ENCODE measurements at regions not wholly inside any gene's neighbourhood (a gene's known extent, or its start where the extent isn't known, plus 50 kb on each side); places are given as distances from the start of the nearest gene placed in this dataset.
"Not testable (repeated sequence)": the region's sequence is repeated elsewhere in the genome, so short reads cannot be mapped to it uniquely, and the experiment has no call there.

DNA sequence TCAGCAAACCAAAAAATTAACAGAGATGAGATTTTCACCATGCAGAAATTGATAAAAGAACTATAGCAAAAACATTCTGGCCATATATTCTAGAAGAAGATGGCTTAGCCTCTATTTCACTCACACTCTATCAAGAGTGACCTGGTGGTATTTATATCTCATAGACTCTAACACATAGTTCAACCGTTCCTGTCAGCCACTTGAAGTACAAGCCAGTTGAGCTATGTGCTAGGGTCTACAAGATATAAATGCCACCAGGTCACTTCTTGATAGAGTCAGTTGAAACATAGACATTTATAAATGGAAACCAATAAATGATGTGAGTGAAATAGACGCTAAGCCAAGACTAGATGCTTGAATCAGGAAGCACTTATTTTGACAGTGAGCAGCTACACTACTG lies 836.7 kb upstream of the EPHA5 start:
- DNase-seq = no peak

DNA sequence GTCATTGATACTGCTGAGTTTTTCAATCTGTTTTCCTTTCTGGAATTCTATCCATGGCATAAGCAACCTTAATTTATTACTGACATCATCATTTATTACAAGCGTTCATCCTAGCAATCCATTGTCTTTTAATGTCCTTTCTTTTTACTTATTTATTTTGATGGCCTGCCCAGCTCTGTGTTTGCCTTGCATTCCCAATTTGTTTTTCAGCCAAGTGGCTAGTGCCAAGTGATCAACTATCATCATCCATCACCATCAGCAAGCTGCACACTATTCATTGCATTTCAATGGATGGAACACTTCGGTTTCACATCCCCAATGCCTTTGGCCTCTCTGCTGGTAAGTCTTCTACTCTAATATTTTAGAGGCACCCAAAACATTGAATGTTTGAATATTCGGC lies 831.7 kb upstream of the EPHA5 start:
- no peak for DNase-seq

DNA sequence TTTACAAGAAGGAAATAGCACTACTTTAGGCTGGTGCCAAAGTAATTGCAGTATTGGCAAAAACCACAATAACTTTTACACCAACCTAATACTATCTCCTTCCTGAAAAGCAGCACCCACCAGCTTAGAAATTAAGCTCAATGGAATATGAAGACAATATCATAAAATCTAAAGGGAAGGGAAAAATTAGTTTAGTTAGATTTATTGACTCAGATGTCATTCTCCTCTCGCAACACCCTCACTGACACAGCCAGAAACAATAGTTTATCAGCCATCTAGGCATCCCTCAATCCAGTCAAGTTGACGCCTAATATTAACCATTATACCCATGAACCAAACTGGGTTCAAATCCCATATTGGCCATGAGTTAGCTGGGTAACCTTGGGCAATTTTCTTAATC lies 820.4 kb upstream of the EPHA5 start:
- DNase-seq = no peak

- no peak for DNase-seq
These were observed 819.6 kb upstream of the EPHA5 start for GRCh38 chr4:66489783-66490452.

DNA sequence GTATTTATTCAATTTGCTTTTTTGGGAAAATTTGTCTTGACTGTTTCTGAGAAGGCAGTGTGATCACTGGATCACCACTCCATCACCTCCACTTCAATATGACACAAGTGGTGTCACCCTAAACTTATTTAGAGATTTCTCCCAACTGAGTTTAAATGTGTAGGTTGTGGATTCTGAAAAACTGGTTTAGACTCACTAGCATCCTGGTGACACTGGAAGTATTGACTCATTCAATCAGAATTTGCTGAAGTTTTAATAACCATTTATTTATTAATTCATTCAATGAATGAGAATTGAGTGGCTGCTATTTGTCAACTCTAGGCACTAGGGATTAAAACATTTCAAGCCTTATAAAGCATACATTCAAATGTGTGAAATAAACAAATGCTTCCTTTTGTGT lies 819.1 kb upstream of the EPHA5 start:
- no peak for DNase-seq

GRCh38 chr4:66486068-66486467 lies 815.8 kb upstream of the EPHA5 start:
- DNase-seq = no peak

GRCh38 chr4:66482186-66482585 lies 811.9 kb upstream of the EPHA5 start:
- DNase-seq = no peak

GRCh38 chr4:66475596-66475995 lies 805.3 kb upstream of the EPHA5 start:
- DNase-seq = no peak

DNA sequence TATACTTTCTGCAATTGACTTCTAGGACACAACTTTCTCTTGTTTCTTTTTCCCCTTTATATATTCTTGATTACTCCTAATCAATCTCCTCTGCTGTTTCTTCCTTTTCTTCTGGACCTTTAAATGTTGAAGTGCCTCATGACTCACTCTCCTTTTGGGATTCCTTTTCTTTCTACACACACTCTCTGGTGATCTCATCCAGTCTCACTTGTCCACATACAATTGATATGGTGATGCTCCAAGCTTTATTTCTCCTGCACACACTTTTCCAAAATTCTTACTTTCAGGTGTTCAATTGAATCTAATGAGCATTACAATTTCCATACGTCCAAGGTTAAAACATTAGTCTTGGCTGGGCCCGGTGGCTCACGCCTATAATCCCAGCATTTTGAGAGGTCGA lies 794.8 kb upstream of the EPHA5 start:
- DNase-seq = no peak

DNA sequence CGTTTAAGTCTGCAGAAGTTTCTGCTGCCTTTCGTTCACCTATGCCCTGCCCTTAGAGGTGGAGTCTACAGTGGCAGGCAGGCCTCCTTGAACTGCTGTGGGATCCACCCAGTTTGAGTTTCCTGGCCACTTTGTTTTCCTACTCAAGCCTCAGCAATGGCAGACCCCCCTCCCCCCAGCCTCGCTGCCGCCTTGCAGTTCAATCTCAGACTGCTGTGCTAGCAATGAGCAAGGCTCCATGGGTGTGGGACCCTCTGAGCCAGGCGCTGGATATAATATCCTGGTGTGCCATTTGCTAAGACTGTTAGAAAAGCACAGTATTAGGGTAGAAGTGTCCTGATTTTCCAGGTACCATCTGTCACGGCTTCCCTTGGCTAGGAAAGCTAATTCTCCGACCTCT lies 792.6 kb upstream of the EPHA5 start:
- DNase-seq = not testable (repeated sequence)

GRCh38 chr4:66451741-66452140 lies 781.5 kb upstream of the EPHA5 start:
- no peak for DNase-seq

GRCh38 chr4:66443008-66443407 lies 772.7 kb upstream of the EPHA5 start:
- no peak for DNase-seq

GRCh38 chr4:66439508-66439907 lies 769.2 kb upstream of the EPHA5 start:
- no peak for DNase-seq

- DNase-seq = no peak
These were observed 763.4 kb upstream of the EPHA5 start for GRCh38 chr4:66433706-66434105.

DNA sequence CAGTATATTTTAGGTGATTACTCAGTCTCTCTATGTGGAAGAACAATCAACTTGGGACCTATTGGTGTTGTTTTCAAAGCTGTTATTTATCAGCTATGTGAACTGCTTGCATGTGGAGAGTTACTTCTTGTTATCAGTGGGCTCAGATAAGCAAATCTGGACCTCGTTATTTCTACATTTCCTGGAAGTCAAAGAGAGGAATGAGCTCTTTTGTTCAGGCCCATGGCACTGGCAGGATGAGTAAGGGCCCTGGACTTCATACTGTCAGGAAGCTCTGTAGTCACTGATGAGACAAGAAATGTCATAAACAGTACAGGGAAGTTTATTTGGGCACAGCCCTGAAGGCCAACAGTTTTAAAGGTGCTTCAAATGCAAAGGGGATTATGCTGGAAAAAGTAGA lies 760.6 kb upstream of the EPHA5 start:
- DNase-seq = no peak

GRCh38 chr4:66429276-66429675 lies 759.0 kb upstream of the EPHA5 start:
- no peak for DNase-seq

DNA sequence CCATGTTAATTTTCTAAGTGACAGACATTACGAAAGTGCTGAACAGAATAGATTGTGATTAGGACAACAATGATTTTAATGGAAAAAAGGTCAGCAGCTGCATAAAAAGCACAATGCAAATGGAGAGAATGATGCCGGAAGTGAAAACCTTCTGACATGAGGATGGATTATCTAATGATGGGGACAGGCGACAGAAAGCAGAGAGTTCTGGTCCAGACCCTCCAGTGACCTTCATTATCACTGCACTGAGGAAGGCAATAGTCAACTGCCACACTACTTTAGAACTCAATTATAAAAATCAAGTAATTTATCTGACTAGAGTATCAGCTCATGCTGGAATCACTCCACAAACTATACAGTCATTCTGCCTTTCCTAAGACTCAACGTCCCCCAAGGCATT lies 746.1 kb upstream of the EPHA5 start:
- DNase-seq = no peak

- DNase-seq = no peak
These were observed 733.9 kb upstream of the EPHA5 start for GRCh38 chr4:66404141-66404540.

GRCh38 chr4:66376921-66377320 lies 706.6 kb upstream of the EPHA5 start:
- no peak for DNase-seq

- DNase-seq = no peak
These were observed 706.1 kb upstream of the EPHA5 start for GRCh38 chr4:66376396-66376795.

- DNase-seq = no peak
These were observed 703.0 kb upstream of the EPHA5 start for GRCh38 chr4:66373268-66373667.

DNA sequence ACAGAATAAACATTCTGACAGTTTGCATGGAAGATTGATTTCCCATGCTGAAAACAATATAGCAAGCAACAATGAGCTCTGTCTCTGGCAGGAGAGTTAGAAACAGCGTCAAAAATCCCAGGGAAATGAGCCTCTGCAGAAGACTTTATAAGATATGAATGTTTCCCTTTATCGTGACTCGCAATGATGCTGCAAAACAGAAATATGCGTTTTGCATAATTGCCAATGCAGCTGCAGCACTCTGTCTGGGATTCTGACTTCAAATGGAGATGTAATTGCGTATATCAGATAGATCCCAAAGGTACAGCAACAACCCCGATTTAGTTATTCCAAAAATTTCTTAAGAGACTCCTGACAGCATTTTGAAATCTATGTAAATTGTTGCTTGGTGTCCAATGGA lies 702.4 kb upstream of the EPHA5 start:
- DNase-seq = no peak

DNA sequence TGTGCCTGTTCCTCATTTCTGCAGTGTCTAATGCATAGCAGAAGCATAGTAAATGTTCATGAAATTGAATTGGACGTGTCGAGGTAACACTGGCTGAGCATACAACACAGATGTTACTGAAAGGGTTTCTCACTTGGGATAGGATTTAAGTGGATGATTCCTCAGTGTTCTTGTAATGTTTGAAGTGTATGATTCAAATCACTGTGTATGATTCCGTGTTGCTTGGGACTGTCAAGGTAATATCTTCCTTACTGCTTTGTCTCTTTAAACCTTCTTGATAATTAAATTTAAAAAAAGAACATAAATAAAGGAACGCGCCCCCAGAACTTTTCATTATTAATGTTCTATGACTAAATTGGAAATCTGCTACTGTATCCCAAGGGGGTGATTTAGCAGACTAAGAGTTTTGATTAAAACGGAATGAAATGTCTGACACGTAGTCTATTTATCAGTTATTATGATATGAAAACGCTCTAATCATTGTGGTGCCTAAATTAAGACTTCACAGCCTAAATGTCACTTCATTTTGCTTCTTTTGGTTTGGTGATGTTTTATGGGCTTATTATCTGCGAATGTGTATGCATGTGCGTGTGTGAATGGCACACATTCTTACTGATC lies 696.9 kb upstream of the EPHA5 start:
- DNase-seq = no peak

DNA sequence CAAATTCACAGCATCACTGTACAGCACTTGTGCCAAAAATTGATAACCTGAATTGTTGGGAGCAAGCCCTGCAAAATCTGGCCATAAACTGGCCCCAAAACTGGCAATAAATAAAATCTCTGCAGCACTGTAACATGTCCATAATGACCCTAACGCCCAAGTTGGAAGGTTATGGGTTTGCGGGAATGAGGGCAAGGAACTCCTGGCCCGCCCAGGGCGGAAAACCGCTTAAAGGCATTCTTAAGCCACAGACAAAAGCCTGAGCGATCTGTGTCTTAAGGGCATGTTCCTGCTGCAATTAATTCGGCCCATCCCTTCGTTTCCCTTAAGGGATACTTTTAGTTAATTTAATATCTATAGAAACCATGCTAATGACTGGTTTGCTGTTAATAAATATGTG lies 690.1 kb upstream of the EPHA5 start:
- not testable (repeated sequence) for DNase-seq

GRCh38 chr4:66357316-66357715 lies 687.0 kb upstream of the EPHA5 start:
- no peak for DNase-seq
